A673 (cell line): ENCODE measurements at regions not wholly inside any gene's neighbourhood (a gene's known extent, or its start where the extent isn't known, plus 50 kb on each side); places are given as distances from the start of the nearest gene placed in this dataset.

ENCODE experiments used
- BruUV-seq: library from RNA; stranded (reverse); fragments of 400-500 nt; replicated peaks from 2 replicates; lab custom pipeline; 2021; lab: Mats Ljungman, UMichigan
- CTCF ChIA-PET: fragments of 300-600 bp; sonication (Branson Sonifier 250); formaldehyde crosslinking; loops from one replicate; lab custom pipeline; 2022; ENCODE audit warnings: antibody characterized with exemption; lab: Charles Lee
- POLR2A ChIA-PET: fragments of 300-600 bp; sonication (Branson Sonifier 250); formaldehyde crosslinking; loops from one replicate; lab custom pipeline; 2022; ENCODE audit warnings: antibody characterized with exemption; ENCODE audit not compliant: low non-redundant PET; lab: Charles Lee
- DNase-seq: peaks from one replicate; pipeline ENCODE4 v3.0.0-alpha.2; 2015; ENCODE audit warnings: low spot score
- H3K27ac ChIP-seq: fragments of 200-600 bp; sonication (generic); 2 replicates; pipeline ENCODE4 v1.5.1; 2016; ENCODE audit warnings: mixed run types, low read depth, mild to moderate bottlenecking, mixed read lengths, antibody characterized with exemption, low read length; ENCODE audit not compliant: poor library complexity, severe bottlenecking
- H3K27me3 ChIP-seq: fragments of 200-600 bp; sonication (generic); replicated peaks from 2 replicates; pipeline ENCODE4 v1.6.1; 2017; ENCODE audit warnings: mixed run types, low read depth, mild to moderate bottlenecking, mixed read lengths, antibody characterized with exemption, low read length; ENCODE audit not compliant: insufficient read depth, poor library complexity
- H3K36me3 ChIP-seq: fragments of 200-600 bp; sonication (generic); 2 replicates; pipeline ENCODE4 v1.6.1; 2016; ENCODE audit warnings: mixed run types, mild to moderate bottlenecking, mixed read lengths, antibody characterized with exemption, low read length; ENCODE audit not compliant: insufficient read depth, poor library complexity, severe bottlenecking
- H3K4me1 ChIP-seq: fragments of 200-600 bp; sonication (generic); 2 replicates; pipeline ENCODE4 v1.6.1; 2017; ENCODE audit warnings: mixed run types, mild to moderate bottlenecking, mixed read lengths, antibody characterized with exemption, low read length; ENCODE audit not compliant: insufficient read depth, poor library complexity, severe bottlenecking
- H3K4me3 ChIP-seq: fragments of 200-600 bp; sonication (generic); 2 replicates; pipeline ENCODE4 v1.5.1; 2016; ENCODE audit warnings: low read depth, mixed run types, mild to moderate bottlenecking, mixed read lengths, low read length; ENCODE audit not compliant: poor library complexity, severe bottlenecking
- H3K9me3 ChIP-seq: fragments of 200-600 bp; sonication (generic); 2 replicates; pipeline ENCODE4 v1.6.1; 2016; ENCODE audit warnings: mixed run types, low read depth, mild to moderate bottlenecking, mixed read lengths, antibody characterized with exemption, low read length; ENCODE audit not compliant: poor library complexity, severe bottlenecking
- EZH2 ChIP-seq: fragments of 200-600 bp; sonication (generic); IDR thresholded peaks from 2 replicates; pipeline ENCODE4 v1.6.1; 2017; ENCODE audit warnings: borderline replicate concordance, low read depth, mild to moderate bottlenecking, mixed read lengths, antibody characterized with exemption, low read length; ENCODE audit not compliant: poor library complexity, severe bottlenecking
- intact Hi-C: fragments of 100-400 bp; cut with micrococcal nuclease; formaldehyde crosslinking; loops from one replicate; pipeline ENCODE4 v1.10.0; 2022; ENCODE audit not compliant: unreplicated experiment
- TF ChIP-seq, protein P1 (sequence below): fragments of 300-800, 200-600 bp; sonication (generic); conservative IDR thresholded peaks from 2 replicates; pipeline ENCODE4 v1.5.1; 2017; ENCODE audit warnings: low read depth, mild to moderate bottlenecking, antibody characterized with exemption, low read length, moderate library complexity, mixed read lengths

DNA sequence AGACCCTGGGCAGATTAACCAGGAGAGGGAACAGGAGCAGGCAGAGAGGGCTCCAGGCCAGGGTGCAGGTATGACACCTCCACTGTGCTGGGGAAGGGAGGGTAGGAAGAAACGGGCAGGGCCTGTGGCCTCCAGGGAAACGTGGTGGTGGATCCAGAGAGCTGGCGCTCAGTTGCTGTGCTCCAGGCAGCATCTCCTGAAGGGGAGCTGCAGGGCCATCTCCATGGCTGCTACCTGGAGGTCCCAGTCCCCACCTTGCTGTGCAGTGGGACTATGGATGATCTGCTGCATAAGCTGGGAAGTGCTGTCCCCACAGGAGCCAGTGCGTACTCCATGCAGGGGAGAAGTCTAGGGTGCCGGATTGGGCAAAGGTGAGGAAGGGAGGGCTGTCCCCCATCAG lies 125.9 kb upstream of the RUNX3 start:
- H3K4me3 ChIP-seq = no peak overlapping the region
- no TSS peak for BruUV-seq
- TF ChIP-seq, protein P1, sequence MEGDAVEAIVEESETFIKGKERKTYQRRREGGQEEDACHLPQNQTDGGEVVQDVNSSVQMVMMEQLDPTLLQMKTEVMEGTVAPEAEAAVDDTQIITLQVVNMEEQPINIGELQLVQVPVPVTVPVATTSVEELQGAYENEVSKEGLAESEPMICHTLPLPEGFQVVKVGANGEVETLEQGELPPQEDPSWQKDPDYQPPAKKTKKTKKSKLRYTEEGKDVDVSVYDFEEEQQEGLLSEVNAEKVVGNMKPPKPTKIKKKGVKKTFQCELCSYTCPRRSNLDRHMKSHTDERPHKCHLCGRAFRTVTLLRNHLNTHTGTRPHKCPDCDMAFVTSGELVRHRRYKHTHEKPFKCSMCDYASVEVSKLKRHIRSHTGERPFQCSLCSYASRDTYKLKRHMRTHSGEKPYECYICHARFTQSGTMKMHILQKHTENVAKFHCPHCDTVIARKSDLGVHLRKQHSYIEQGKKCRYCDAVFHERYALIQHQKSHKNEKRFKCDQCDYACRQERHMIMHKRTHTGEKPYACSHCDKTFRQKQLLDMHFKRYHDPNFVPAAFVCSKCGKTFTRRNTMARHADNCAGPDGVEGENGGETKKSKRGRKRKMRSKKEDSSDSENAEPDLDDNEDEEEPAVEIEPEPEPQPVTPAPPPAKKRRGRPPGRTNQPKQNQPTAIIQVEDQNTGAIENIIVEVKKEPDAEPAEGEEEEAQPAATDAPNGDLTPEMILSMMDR = no peak
- TF ChIP-seq EZH2 = no peak
- no peaks in the 10 kb centered on the region for H3K4me1 ChIP-seq
- H3K9me3 ChIP-seq = no peaks in the 10 kb centered on the region
- H3K27me3 ChIP-seq = no peaks in the 10 kb centered on the region
- ChIA-PET CTCF (no interaction called here), POLR2A (no interaction called here)
- intact Hi-C loops = no loop called here
- H3K27ac ChIP-seq = no peak overlapping the region
- no peaks in the 10 kb centered on the region for H3K36me3 ChIP-seq
- DNase-seq = no peak

DNA sequence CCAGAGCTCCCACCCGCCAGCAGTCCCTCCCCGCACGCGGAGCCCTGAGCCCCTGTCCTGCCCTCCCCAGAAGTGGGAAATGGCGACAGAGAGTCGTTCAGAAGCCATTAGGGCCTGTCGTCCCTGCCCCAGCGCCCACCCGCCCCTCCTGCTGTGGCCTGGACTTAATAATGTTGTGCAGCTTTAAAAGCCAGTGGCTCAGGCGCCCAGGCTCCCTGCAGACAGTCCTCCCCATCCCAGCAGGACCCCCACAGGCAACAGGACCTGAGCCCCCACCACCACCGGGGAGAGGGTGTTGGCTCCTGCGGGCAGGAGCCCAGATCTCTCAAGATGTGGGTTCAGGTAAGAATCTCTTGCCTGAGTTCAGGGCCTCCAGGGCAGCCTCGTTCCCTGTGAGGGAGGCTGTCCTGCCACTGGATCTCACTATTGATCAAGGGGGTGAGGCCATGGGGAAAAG lies 125.3 kb upstream of the RUNX3 start:
- intact Hi-C loops = no loop called here
- Histone ChIP-seq H3K4me3 (no peak overlapping the region), H3K9me3 (no peaks in the 10 kb centered on the region), H3K27me3 (no peaks in the 10 kb centered on the region), H3K27ac (no peak overlapping the region), H3K4me1 (no peaks in the 10 kb centered on the region), H3K36me3 (no peaks in the 10 kb centered on the region)
- no peak for DNase-seq
- CTCF ChIA-PET = no interaction called here
- POLR2A ChIA-PET = no interaction called here
- BruUV-seq = no TSS peak
- TF ChIP-seq EZH2 = no peak

DNA sequence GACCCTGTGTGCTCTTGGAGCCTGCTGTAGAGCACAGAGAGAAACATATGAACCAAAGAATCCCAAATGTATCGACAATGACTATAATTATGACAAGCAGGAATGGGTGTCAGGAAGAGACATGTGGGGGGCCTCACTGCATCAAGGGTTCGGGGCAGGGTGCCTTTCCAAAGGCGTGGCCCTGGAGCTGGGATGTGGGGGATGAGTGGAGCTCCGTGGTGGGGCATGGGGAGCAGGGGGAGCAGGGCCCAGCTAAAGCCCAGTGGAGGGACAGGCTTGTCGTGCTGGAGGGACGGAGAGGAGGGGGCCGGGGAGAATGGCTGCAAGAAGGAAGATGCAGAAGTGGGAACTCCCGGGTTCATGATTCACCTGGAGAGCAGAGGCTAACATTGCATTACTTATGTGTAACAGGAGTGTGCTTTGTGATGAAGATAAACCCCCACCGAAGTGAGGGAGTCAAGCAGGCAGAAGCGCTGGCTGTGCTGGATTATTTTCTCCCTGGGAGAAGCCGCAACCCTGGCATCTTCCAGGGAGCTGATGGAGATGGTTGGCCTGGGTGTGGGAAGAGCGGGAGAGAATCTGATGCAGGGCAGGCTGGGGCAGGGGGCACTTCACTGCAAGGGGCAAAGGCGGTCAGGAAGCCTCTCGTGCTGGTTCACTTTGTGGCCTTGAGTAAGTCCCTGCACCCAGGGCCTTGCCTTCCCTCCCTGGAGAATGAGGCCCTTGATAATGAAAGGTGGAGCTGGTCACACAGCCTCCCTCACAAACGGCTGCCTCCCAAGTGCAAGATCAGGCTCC lies 124.6 kb upstream of the RUNX3 start:
- BruUV-seq = no TSS peak
- POLR2A ChIA-PET = no interaction called here

More for the DNA sequence above, 124.6 kb upstream of the RUNX3 start:
- no peak for DNase-seq
- H3K27me3 ChIP-seq = no peaks in the 10 kb centered on the region
- intact Hi-C loops = no loop called here
- H3K9me3 ChIP-seq = no peaks in the 10 kb centered on the region
- no peaks in the 10 kb centered on the region for H3K36me3 ChIP-seq
- H3K4me3 ChIP-seq = no peak overlapping the region
- no peaks in the 10 kb centered on the region for H3K4me1 ChIP-seq
- TF ChIP-seq, protein P1 = no peak
- TF ChIP-seq EZH2 = no peak
- CTCF ChIA-PET = no interaction called here
- H3K27ac ChIP-seq = no peak overlapping the region
